Brain microvascular endothelial cell (primary cell): ENCODE measurements at regions not wholly inside any gene's neighbourhood (a gene's known extent, or its start where the extent isn't known, plus 50 kb on each side); places are given as distances from the start of the nearest gene placed in this dataset.

Source experiments
- DNase-seq: peaks from one replicate; pipeline ENCODE4 v3.0.0-alpha.2; 2020
- H3K27ac ChIP-seq: fragments of 250-450 bp; sonication (Bioruptor Pico); 2 replicates; pipeline ENCODE4 v1.5.1; 2020; ENCODE audit warnings: mild to moderate bottlenecking, moderate library complexity
- H3K27me3 ChIP-seq: fragments of 250-450 bp; sonication (Bioruptor Pico); replicated peaks from 2 replicates; pipeline ENCODE4 v1.5.1; 2020; ENCODE audit warnings: mild to moderate bottlenecking
- H3K36me3 ChIP-seq: fragments of 250-450 bp; sonication (Bioruptor Pico); replicated peaks from 2 replicates; pipeline ENCODE4 v1.5.1; 2020; ENCODE audit warnings: mild to moderate bottlenecking
- H3K4me3 ChIP-seq: 2 replicates; pipeline ENCODE4 v1.5.1; 2011; ENCODE audit warnings: low read depth, mild to moderate bottlenecking, control low read depth, low read length, moderate library complexity
- in situ Hi-C: cut with HindIII; loops from 2 replicates; pipeline ENCODE4 v1.10.0; 2017; ENCODE audit warnings: low sequenced_read_pairs, low pct_ligation_motif_present
- TF ChIP-seq, protein P1 (sequence below): IDR thresholded peaks from 2 replicates; pipeline ENCODE4 v1.5.1; 2011; ENCODE audit warnings: low read depth, mild to moderate bottlenecking, moderate library complexity, low read length, control low read depth, inconsistent platforms; ENCODE audit errors: missing control alignments

DNA sequence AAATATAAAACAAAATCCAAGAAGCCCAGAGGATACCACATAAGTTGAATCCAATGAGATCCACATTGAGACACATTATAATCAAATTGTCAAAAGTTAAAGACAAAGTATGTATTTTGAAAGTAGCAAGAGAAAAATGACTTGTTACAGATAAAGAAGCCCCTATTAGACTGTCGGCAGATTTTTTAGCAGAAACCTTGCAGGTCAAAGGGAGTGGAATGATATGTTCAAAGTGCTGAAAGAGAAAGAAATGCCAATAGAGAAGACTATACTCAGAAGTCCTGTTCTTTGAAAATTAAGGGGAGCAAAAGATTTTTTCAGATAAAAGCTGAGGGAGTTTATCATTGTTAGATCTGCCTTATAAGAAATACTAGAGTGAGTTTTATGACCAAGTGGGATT is 148.9 kb upstream of the EPHA5 start:
- no peaks in the 10 kb centered on the region for H3K27me3 ChIP-seq
- in situ Hi-C loops = no loop called here
- no peak overlapping the region for H3K27ac ChIP-seq
- TF ChIP-seq, protein P1, sequence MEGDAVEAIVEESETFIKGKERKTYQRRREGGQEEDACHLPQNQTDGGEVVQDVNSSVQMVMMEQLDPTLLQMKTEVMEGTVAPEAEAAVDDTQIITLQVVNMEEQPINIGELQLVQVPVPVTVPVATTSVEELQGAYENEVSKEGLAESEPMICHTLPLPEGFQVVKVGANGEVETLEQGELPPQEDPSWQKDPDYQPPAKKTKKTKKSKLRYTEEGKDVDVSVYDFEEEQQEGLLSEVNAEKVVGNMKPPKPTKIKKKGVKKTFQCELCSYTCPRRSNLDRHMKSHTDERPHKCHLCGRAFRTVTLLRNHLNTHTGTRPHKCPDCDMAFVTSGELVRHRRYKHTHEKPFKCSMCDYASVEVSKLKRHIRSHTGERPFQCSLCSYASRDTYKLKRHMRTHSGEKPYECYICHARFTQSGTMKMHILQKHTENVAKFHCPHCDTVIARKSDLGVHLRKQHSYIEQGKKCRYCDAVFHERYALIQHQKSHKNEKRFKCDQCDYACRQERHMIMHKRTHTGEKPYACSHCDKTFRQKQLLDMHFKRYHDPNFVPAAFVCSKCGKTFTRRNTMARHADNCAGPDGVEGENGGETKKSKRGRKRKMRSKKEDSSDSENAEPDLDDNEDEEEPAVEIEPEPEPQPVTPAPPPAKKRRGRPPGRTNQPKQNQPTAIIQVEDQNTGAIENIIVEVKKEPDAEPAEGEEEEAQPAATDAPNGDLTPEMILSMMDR = no peak
- no peak overlapping the region for H3K4me3 ChIP-seq
- H3K36me3 ChIP-seq = no peaks in the 10 kb centered on the region
- DNase-seq = no peak

DNA sequence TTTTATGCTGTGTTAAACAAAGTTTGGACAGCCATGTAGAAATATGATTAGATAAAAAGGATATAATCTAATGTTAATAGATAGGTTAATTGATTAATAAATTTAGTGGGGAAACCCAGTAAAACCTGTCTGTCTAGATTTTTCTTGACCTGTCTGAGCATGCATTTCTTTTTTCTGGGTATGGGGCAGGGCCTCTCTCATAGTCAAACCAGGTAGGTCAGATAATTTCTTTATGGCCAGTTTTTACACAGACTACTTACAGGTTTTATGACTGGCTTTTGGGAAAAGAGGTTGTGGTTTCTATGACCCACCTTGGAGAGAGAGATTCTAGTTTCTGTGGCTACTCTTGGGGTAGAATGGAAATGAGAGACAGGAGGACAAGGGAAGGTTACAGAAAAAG is 135.6 kb upstream of the EPHA5 start:
- TF ChIP-seq, protein P1 = no peak
- no peaks in the 10 kb centered on the region for H3K27me3 ChIP-seq
- in situ Hi-C loops = no loop called here
- no peak overlapping the region for H3K4me3 ChIP-seq
- DNase-seq = no peak
- H3K36me3 ChIP-seq = no peaks in the 10 kb centered on the region
- H3K27ac ChIP-seq = no peak overlapping the region

DNA sequence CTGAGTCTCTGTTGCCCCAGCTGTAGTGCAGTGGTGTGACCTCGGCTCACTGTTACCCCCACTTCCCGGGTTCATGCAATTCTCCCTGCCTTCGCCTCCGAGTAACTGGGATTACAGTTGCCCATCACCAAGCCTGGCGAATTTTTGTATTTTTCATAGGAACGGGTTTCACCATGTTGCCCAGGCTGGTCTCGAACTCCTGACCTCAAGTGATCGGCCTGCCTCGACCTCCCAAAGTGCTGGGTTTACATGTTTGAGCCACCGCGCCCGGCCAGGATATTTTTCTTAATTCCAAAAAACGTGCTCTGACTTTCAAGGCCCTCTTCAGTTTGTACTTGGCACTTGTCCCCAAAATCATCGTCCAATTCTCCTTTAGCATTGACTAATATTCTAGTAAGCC is 129.2 kb upstream of the EPHA5 start:
- in situ Hi-C loops = no loop called here
- Histone ChIP-seq H3K27ac (no peak overlapping the region), H3K27me3 (no peaks in the 10 kb centered on the region), H3K36me3 (no peaks in the 10 kb centered on the region), H3K4me3 (no peak overlapping the region)
- TF ChIP-seq, protein P1 = no peak
- no peak for DNase-seq

DNA sequence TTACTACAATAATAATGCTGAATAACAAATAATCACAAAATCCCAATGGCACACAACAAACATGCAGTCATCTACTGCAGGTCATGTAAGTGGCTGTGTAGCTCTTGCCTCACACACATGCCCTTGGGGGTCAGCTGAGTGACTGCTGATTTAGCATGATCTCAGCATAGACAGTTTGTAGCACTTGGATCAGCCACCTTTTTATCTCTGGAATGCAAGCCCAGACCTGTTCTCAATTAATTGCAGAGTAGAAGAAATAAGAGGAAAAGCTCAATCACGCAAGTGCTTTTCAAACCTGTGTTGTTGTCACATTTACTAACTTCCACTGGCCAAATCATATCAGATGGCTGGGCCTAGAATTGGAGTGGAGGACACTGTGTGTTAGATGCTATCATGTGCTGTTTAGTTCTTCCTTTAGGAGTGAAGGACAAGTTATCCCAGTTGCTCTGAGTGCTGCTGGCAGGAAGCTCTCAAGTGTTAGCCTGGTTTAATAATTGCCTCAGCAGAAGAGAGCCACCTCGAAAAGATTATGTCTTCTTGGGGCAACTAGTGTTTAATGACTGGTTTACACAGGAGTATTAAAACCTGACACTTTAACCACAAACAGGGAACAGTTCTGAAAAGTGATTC is 128.3 kb upstream of the EPHA5 start:
- DNase-seq = no peak
- H3K27ac ChIP-seq = no peak overlapping the region
- TF ChIP-seq, protein P1 = no peak
- no peaks in the 10 kb centered on the region for H3K36me3 ChIP-seq
- in situ Hi-C loops = no loop called here
- H3K27me3 ChIP-seq = no peaks in the 10 kb centered on the region
- H3K4me3 ChIP-seq = no peak overlapping the region

DNA sequence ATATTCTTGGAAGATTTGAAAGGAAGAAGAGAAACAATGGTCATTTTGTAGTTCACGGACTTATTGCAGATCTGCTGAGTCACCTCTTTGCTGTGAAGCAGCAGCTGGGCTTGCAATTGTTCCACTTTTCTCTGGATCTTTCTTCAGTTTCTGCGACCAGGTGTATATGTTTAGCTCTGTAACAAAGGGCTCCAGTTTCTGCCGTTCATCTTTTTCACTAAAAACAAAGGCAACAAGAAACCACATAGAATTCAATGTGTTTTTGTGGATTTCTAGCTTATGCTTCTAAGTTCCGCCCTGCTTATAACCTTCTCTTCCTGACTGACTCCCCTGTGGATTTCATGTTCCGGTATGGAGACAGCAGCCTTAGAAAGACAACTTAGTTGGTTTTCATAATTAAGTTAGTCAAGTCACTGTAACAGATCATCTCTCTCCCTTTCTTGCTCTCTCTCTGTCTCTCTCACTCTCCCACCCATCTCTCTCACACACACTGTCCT is 121.6 kb upstream of the EPHA5 start:
- in situ Hi-C loops = no loop called here
- H3K27me3 ChIP-seq = no peaks in the 10 kb centered on the region
- TF ChIP-seq, protein P1 = no peak
- H3K36me3 ChIP-seq = no peaks in the 10 kb centered on the region
- H3K27ac ChIP-seq = peak overlapping the region; percentile 3
- H3K4me3 ChIP-seq = no peak overlapping the region
- DNase-seq = peak; percentile 14

DNA sequence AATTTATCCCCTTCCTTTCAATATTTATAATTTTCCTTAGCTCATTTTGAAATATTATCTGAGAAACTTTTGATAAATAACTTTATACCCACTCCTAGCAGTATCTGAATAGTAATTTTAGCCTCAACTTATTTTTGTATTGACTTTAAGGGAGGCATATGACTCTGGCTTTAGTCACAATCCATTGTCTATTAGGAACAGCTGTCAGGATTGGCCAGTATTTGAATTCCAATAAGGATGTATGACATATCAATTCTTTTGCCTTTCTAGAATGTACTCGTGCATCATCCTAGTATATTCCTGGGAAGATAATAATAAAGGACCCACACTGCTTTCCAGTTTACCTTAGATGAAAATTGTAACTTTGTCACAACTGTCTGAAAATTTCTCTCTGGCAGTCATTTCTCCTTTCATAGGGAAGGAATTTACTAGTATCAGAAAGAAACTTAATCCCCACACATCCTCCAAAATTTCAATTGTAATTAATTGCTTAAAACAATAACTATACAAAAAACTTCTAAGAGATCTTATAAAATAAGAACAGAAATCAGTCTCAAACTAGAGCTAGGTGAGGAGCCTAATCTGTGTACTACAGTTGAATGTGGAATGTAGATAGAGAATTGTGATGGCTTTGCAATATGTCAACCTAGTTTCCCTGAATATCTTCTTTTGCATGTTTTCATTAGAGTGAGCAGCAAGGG is 121.0 kb upstream of the EPHA5 start:
- Histone ChIP-seq H3K27me3 (no peaks in the 10 kb centered on the region), H3K27ac (peak overlapping the region; percentile 3), H3K4me3 (no peak overlapping the region), H3K36me3 (no peaks in the 10 kb centered on the region)
- in situ Hi-C loops = no loop called here
- TF ChIP-seq, protein P1 = no peak
- peak; percentile 4 for DNase-seq
